Mucosa of descending colon (tissue), 3 donors: ENCODE measurements at regions not wholly inside any gene's neighbourhood (a gene's known extent, or its start where the extent isn't known, plus 50 kb on each side); places are given as distances from the start of the nearest gene placed in this dataset.
"Not testable (repeated sequence)": the region's sequence is repeated elsewhere in the genome, so short reads cannot be mapped to it uniquely, and the experiment has no call there.

ENCODE experiments used
- ATAC-seq: fragments of 200-7000 bp; cut with Tn5 transposase; one replicate; pipeline ENCODE4 v1.9.1; 2020; ENCODE audit warnings: mild to moderate bottlenecking, moderate library complexity
- DNase-seq, 3 donors: peaks; one replicate each; pipeline ENCODE4 v3.0.0-alpha.2; 2020
- H3K36me3 ChIP-seq: fragments of 200-600 bp; one replicate; pipeline ENCODE4 v1.8.0; 2021; ENCODE audit warnings: low read depth, mild to moderate bottlenecking
- H3K4me1 ChIP-seq: fragments of 200-600 bp; one replicate; pipeline ENCODE4 v1.8.0; 2021; ENCODE audit warnings: low read depth, mild to moderate bottlenecking
- H3K4me3 ChIP-seq: fragments of 200-600 bp; one replicate; pipeline ENCODE4 v1.8.0; 2021; ENCODE audit warnings: mild to moderate bottlenecking
- H3K9me3 ChIP-seq: fragments of 200-600 bp; one replicate; pipeline ENCODE4 v1.8.0; 2021; ENCODE audit warnings: mild to moderate bottlenecking
- CTCF ChIP-seq: fragments of 200-600 bp; IDR thresholded peaks from one replicate; pipeline ENCODE4 v1.8.0; 2022; ENCODE audit warnings: antibody characterized with exemption, mild to moderate bottlenecking
- intact Hi-C, 2 donors: fragments of 100-400 bp; cut with DNase I in 1 of 2; cut with micrococcal nuclease in 1 of 2; formaldehyde crosslinking; loops; one replicate each; pipeline versions ENCODE4 v1.11.0 to v1.11.1; 2022; cut with DNase I, micrococcal nuclease
- donor health status: DM: no; HTN: no; CAD: no; lungs with moderate emphysema.
- donor health status: DM: no; HTN: no; CAD: no.
- donor health status: DM: no; HTN: yes; CAD: no.

DNA sequence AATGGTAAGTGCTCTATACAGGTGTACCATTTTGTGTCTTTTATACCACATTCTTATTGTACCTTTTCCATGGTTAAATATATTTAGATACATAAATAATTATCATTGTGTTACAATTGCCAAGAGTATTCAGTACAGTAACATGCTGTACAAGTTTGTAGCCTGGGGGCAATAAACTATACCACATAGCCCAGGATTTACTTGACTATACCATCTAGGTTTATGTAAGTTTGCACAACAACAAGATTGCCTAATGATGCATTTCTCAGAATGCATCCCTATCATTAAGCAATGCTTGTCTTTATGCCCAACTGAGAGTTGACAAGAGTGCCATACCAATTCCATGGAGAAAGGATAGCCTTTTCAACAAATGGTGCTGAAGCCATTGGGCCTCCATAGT is 136.7 kb upstream of the PJA2 start:
- TF ChIP-seq CTCF, result no peak
- no peak overlapping the region for H3K4me3 ChIP-seq
- ATAC-seq (no peak), DNase-seq (no peak)
- H3K36me3 ChIP-seq, result no peaks in the 10 kb centered on the region
- H3K4me1 ChIP-seq, result no peaks in the 10 kb centered on the region
- intact Hi-C loops, result no loop called here
- H3K9me3 ChIP-seq, result no peaks in the 10 kb centered on the region

DNA sequence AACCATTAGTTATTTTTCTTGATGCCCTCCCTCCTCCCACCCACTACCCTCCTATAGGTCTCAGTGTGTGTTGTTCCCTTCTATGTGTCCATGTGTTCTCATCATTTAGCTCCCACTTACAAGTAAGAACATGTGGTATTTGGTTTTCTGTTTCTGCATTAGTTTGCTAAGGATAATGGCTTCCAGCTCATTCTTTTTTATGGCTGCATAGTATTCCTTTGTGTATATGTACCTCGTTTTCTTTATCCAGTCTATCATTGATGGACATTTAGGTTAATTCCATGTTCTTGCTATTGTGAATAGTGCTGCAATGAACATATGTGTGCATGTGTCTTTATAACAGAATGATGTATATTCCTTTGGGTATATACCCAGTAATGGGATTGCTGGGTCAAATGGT is 135.1 kb upstream of the PJA2 start:
- DNase-seq, H3K4me1 ChIP-seq, H3K4me3 ChIP-seq, H3K36me3 ChIP-seq, H3K9me3 ChIP-seq, ATAC-seq, intact Hi-C loops: not testable (repeated sequence)

- DNase-seq, H3K4me3 ChIP-seq, H3K9me3 ChIP-seq, H3K4me1 ChIP-seq, ATAC-seq, H3K36me3 ChIP-seq, intact Hi-C loops: not testable (repeated sequence)
Measured at GRCh38 chr5:109538692-109539091, 128.9 kb upstream of the PJA2 start.

GRCh38 chr5:109535090-109535489 is 125.3 kb upstream of the PJA2 start:
- ATAC-seq, H3K4me1 ChIP-seq, intact Hi-C loops, H3K36me3 ChIP-seq, DNase-seq, H3K4me3 ChIP-seq, H3K9me3 ChIP-seq: not testable (repeated sequence)

DNA sequence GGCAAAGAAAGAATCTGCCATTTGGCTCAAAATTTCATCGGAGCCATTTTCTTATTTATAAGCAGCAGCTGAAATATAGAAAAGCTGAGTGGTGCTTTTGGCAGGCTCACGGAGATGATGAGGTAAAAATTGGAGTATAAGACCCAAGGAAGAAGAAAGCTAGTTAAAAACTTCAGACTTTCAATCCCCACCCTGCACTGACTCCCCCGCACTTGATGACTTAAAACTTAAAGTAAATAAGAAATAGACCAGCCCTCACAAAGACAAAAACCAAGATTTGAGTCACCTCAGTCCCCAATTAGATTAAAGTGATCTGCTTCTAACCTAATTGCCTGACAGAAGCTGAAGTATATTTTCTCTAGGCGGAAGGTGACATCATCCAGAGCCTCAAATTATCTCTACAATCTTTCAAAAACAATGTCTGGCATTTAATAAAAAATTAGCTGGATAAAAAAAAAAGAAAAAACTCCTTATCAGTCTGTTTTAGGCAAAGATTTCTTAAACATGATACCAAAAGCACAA is 124.0 kb upstream of the PJA2 start:
- TF ChIP-seq CTCF, result no peak
- Histone ChIP-seq H3K9me3 (no peaks in the 10 kb centered on the region), H3K36me3 (no peaks in the 10 kb centered on the region), H3K4me3 (no peak overlapping the region), H3K4me1 (no peaks in the 10 kb centered on the region)
- intact Hi-C loops, result no loop called here
- DNase-seq (no peak), ATAC-seq (no peak)

DNA sequence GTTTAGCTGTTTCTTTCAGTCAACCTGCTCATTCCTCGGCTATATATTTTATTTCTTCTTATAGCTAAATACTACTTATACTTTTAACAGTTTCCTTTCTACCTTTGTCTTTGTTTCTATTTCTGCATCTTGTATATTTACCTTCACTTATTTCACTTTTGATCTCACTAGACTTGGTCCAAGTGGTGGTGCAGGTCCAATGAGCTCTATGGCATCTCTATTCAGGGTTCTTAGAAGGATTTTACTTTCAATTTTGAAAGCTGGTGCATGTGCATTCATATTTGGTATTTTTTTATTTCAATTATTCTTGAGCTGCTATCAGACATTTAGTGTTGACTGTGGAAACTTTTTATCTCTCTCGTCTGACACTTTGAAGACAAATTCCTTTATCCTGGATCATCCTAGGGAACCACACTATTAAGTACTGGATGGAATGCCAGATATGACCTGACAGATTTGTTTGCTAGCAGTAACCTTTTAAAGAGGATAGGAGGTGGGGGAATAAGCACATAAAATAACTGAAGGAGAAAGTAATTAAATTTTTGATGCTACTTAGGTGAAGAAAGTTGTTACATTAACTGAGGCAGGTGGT is 123.1 kb upstream of the PJA2 start:
- no peak for TF ChIP-seq CTCF
- Histone ChIP-seq H3K36me3 (no peaks in the 10 kb centered on the region), H3K9me3 (no peaks in the 10 kb centered on the region), H3K4me1 (no peaks in the 10 kb centered on the region), H3K4me3 (no peak overlapping the region)
- intact Hi-C loops, result no loop called here
- ATAC-seq, result no peak
- DNase-seq, result no peak

GRCh38 chr5:109531262-109531661 is 121.5 kb upstream of the PJA2 start:
- TF ChIP-seq CTCF, result no peak
- DNase-seq (no peak), ATAC-seq (no peak)
- no peaks in the 10 kb centered on the region for H3K36me3 ChIP-seq
- no peaks in the 10 kb centered on the region for H3K4me1 ChIP-seq
- no peak overlapping the region for H3K4me3 ChIP-seq
- H3K9me3 ChIP-seq, result no peaks in the 10 kb centered on the region
- intact Hi-C loops, result no loop called here
